Esophagus muscularis mucosa (tissue), 4 donors: ENCODE measurements at regions not wholly inside any gene's neighbourhood (a gene's known extent, or its start where the extent isn't known, plus 50 kb on each side); places are given as distances from the start of the nearest gene placed in this dataset.

Source experiments
- DNase-seq: peaks from one replicate; pipeline ENCODE4 v3.0.0-alpha.2; 2017; ENCODE audit errors: extremely low spot score
- H3K27ac ChIP-seq, 4 donors: fragments of 200-600 bp; sonication (generic); replicated peaks in 1 of 4; 1 replicate in 3 of 4; 2 replicates in 1 of 4; pipeline ENCODE4 v1.5.1; 2016 to 2019; ENCODE audit warnings: mild to moderate bottlenecking in 1 of 4
- H3K27me3 ChIP-seq, 4 donors: fragments of 200-600 bp; sonication (generic); one replicate each; pipeline versions ENCODE4 v1.5.1 to v1.6.0; 2016 to 2019
- H3K36me3 ChIP-seq, 4 donors: fragments of 200-600 bp; sonication (generic); one replicate each; pipeline ENCODE4 v1.5.1; 2016 to 2019
- H3K4me1 ChIP-seq, 4 donors: fragments of 200-600 bp; sonication (generic); one replicate each; pipeline ENCODE4 v1.5.1; 2016 to 2019
- H3K4me3 ChIP-seq, 4 donors: fragments of 200-600 bp; sonication (generic); 1 replicate in 2 of 4; 2 replicates in 2 of 4; pipeline ENCODE4 v1.5.1; 2016 to 2019; ENCODE audit warnings: mild to moderate bottlenecking in 4 of 4, moderate library complexity in 1 of 4
- H3K9me3 ChIP-seq, 4 donors: fragments of 200-600 bp; sonication (generic); 1 replicate in 3 of 4; 2 replicates in 1 of 4; pipeline ENCODE4 v1.5.1; 2016 to 2019
- EP300 ChIP-seq: sonication (generic); formaldehyde crosslinking; IDR thresholded peaks from one replicate; pipeline ENCODE4 v1.6.1; 2017; ENCODE audit warnings: antibody characterized with exemption
- POLR2A ChIP-seq: fragments of 450-650 bp; IDR thresholded peaks from one replicate; pipeline ENCODE4 v1.6.1; 2017; ENCODE audit warnings: antibody characterized with exemption, moderate library complexity, mild to moderate bottlenecking, low read depth
- POLR2AphosphoS5 ChIP-seq, 2 donors: sonication (generic); formaldehyde crosslinking; IDR thresholded peaks; one replicate each; pipeline ENCODE4 v1.6.1; 2017; ENCODE audit warnings: antibody characterized with exemption in 2 of 2
- WGBS: methylation state at CpG from one replicate; pipeline ENCODE4 v1.1.5; 2018; 5-methylcytosine and 5-hydroxymethylcytosine counted together
- intact Hi-C: fragments of 100-400 bp; cut with DNase I; formaldehyde crosslinking; loops from one replicate; pipeline ENCODE4 v1.15.1; 2023
- TF ChIP-seq, protein P1 (sequence below), 3 experiments: fragments of 200-600 bp in 2 of 3; fragments of 450-650 bp in 1 of 3; sonication (generic) in 2 of 3; IDR thresholded peaks; one replicate each; pipeline ENCODE4 v1.5.1; 2017 to 2019; ENCODE audit warnings: antibody characterized with exemption in 3 of 3, mild to moderate bottlenecking in 2 of 3, moderate library complexity in 1 of 3

DNA sequence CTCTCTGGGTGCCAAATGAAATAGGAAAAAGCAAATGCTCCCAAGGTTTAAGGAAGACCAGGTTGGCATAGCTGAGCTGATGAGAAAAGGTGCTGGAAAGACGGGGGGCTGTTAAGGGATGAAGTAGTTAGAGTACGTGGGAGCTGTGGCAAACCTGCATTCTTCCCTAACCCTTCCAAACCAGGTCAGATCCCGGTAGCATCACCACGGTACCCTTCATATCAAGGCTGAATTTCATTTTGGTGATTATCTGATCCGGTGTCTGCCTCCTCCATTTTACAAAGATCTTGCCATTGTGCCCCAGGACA, 68.0 kb upstream of the PIM1 start:
- H3K4me3 ChIP-seq: peak overlapping the region; percentile 50 to 63 (median 56)
- WGBS: 47% methylated on average over 5 of the region's 5 CpGs
- peaks cover 26 to 32% (median 30%) of the 10 kb centered on the region in 4 donors for H3K4me1 ChIP-seq
- TF ChIP-seq POLR2AphosphoS5 (IDR thresholded peaks at IDR 0.05): no peak
- no peak for TF ChIP-seq POLR2A
- TF ChIP-seq, protein P1, sequence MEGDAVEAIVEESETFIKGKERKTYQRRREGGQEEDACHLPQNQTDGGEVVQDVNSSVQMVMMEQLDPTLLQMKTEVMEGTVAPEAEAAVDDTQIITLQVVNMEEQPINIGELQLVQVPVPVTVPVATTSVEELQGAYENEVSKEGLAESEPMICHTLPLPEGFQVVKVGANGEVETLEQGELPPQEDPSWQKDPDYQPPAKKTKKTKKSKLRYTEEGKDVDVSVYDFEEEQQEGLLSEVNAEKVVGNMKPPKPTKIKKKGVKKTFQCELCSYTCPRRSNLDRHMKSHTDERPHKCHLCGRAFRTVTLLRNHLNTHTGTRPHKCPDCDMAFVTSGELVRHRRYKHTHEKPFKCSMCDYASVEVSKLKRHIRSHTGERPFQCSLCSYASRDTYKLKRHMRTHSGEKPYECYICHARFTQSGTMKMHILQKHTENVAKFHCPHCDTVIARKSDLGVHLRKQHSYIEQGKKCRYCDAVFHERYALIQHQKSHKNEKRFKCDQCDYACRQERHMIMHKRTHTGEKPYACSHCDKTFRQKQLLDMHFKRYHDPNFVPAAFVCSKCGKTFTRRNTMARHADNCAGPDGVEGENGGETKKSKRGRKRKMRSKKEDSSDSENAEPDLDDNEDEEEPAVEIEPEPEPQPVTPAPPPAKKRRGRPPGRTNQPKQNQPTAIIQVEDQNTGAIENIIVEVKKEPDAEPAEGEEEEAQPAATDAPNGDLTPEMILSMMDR (IDR thresholded peaks at IDR 0.05): no peak
- no peak for TF ChIP-seq EP300
- intact Hi-C loops: loop anchor here (2.0 kb wide), 1 partner anchor 67 kb away; no protein-coding TSS in a partner anchor
- DNase-seq: no peak
- H3K9me3 ChIP-seq: no peaks in the 10 kb centered on the region
- no peaks in the 10 kb centered on the region for H3K36me3 ChIP-seq
- peak overlapping the region; percentile 82 to 89 (median 84) for H3K27ac ChIP-seq
- H3K27me3 ChIP-seq: no peaks in the 10 kb centered on the region

DNA sequence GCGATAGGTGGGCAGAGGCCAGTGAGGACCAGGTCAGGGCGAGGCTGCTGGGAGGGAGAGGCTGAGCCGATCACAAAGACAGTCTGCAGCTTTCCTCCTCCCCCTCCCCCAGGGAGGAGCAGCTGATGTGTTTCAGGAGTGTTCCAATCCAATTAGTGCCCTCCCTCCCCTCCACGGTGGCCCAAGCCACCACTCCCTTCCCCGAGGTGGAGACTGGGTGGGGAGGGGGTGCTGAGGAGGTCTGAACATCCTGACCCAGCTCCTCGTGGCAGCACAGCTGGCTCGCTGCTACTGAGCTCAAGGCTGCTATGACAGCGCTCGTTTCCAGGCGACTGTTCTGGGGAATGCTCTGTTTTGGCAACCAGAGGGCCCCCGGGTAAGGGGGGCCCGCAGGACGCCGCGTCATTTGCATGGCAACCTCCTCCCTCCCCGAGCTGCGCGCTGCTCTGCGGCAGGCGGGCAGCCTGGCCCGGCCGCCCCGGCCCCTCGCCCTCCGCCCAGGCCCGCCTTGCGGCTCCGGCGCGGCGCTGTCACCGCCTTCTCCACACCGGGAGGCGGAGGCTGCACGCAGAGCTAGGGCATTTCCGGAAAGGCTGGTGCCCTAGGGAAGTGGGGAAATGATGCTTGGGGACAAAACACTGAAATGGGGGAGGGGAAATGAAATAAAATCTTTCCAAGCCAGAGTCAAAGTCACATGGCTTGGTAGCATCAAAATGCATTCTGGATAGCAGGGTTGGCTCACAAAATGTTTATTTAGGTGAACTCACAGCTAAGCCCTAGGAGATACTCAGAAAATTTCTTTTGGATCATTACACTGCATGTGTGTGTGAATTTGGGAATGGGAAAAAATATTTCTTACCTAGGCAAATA, 67.4 kb upstream of the PIM1 start:
- Histone ChIP-seq H3K27ac (peak overlapping the region; percentile 82 to 89 (median 84)), H3K4me1 (peaks cover 26 to 32% (median 30%) of the 10 kb centered on the region in 4 donors), H3K9me3 (no peaks in the 10 kb centered on the region), H3K36me3 (no peaks in the 10 kb centered on the region), H3K4me3 (peak overlapping the region; percentile 50 to 63 (median 56)), H3K27me3 (no peaks in the 10 kb centered on the region)
- 3% methylated on average over 13 of the region's 36 CpGs for WGBS
- peak; percentile 96 for DNase-seq
- TF ChIP-seq, protein P1 (IDR thresholded peaks at IDR 0.05): no peak
- TF ChIP-seq POLR2AphosphoS5 (IDR thresholded peaks at IDR 0.05) (peak; percentile 76 to 81), POLR2A (no peak), EP300 (peak; percentile 85)
- intact Hi-C loops: loop anchor here (2.0 kb wide), 1 partner anchor 66 kb away; no protein-coding TSS in a partner anchor

DNA sequence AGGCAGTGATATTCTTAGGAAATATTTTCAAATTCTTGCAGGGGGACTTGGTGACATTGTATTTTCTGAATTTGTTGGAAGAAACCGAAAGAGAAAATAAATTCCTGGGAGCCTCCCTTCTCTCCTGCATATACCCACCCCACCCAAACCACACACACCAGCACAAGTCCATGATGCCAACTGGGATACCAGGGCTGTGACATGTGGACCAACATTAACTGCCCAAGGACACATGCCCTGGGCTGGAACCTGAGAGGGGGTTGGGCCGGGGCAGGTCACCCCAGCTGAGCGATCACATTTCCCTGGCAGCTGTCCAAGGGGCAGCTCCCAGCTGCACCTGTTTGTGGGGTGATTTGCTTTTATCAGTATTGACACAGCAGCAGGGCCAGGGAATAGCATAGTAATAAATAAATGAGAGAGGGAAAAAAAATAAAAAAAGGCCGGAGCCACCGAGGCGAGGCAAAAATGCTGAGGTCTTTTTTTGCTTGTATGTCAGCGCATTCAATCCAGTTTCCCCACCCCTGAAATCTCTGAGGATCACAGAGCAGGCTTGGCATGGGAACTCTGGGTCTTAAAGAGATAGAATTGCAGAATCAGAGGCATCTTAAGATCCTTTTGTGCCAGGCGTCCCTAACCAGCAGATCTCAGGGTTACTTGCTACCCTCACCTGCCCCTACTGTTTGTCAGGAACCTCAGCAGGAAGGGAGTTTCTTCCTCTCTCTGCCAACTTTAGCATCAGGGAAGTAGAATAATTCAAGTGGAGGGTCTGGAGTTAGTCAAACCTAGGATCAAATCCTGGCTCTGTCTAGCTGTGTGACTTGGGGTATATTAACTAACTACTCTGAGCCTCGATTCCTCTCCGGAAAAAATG, 66.5 kb upstream of the PIM1 start:
- no peaks in the 10 kb centered on the region for H3K27me3 ChIP-seq
- peak overlapping the region; percentile 50 to 63 (median 56) for H3K4me3 ChIP-seq
- DNase-seq: no peak
- intact Hi-C loops: loop anchor here (2.0 kb wide), 1 partner anchor 65 kb away; no protein-coding TSS in a partner anchor
- TF ChIP-seq, protein P1 (IDR thresholded peaks at IDR 0.05): no peak
- TF ChIP-seq EP300 (no peak), POLR2AphosphoS5 (IDR thresholded peaks at IDR 0.05) (no peak), POLR2A (no peak)
- H3K9me3 ChIP-seq: no peaks in the 10 kb centered on the region
- H3K27ac ChIP-seq: peak overlapping the region; percentile 82 to 89 (median 84)
- no peaks in the 10 kb centered on the region for H3K36me3 ChIP-seq
- peaks cover 26 to 32% (median 30%) of the 10 kb centered on the region in 4 donors for H3K4me1 ChIP-seq
- WGBS: 26% methylated on average over 10 of the region's 10 CpGs

DNA sequence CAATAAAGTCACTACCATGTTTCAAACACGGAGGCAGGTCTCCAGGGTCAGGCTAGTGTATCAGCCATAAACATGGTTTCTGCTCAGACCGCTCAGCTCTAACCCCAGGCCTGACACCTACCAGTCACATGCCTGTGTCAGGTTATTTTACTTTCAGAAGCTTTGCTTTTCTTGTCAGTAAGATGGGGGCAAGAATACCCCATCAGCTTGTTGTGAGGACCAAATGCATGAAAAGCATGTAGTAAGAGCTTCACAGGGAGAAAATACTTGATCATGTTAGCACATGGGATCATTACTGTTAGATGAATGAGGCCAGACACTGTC, 65.2 kb upstream of the PIM1 start:
- Histone ChIP-seq H3K27me3 (no peaks in the 10 kb centered on the region), H3K27ac (peak overlapping the region in 1 of 4 donors; percentile 89), H3K4me3 (no peak overlapping the region), H3K36me3 (no peaks in the 10 kb centered on the region), H3K4me1 (peaks cover 26 to 32% (median 30%) of the 10 kb centered on the region in 4 donors), H3K9me3 (no peaks in the 10 kb centered on the region)
- no peak for TF ChIP-seq EP300
- TF ChIP-seq POLR2AphosphoS5 (IDR thresholded peaks at IDR 0.05): no peak
- no peak for TF ChIP-seq POLR2A
- TF ChIP-seq, protein P1 (IDR thresholded peaks at IDR 0.05): no peak
- DNase-seq: no peak
- intact Hi-C loops: no loop called here
- WGBS: 82% methylated on average over 2 of the region's 2 CpGs
